K562 (cell line): ENCODE measurements at regions not wholly inside any gene's neighbourhood (a gene's known extent, or its start where the extent isn't known, plus 50 kb on each side); places are given as distances from the start of the nearest gene placed in this dataset.
A peak's percentile ranks its signal among the peaks of the same experiment; 100 is the strongest.

Experiments used
- ATAC-seq: fragments of 200-7000 bp; cut with Tn5 transposase; 3 replicates; pipeline ENCODE4 v1.9.1; 2020; ENCODE audit warnings: moderate library complexity
- BruUV-seq: library from RNA; stranded (reverse); fragments of 400-500 nt; replicated peaks from 2 replicates; lab custom pipeline; 2021; lab: Mats Ljungman, UMichigan
- CTCF ChIA-PET: fragments of 300-600 bp; formaldehyde crosslinking; extraction: SDS; loops from one replicate; lab custom pipeline; 2021; ENCODE audit warnings: low intra/inter-chr PET ratio; lab: Yijun Ruan, JAX
- POLR2A ChIA-PET: fragments of 300-600, 350-650 bp; sonication (Branson Sonifier 250); formaldehyde crosslinking; extraction: SDS; loops from one replicate; lab custom pipeline; 2021; ENCODE audit warnings: antibody characterized with exemption, inconsistent platforms; lab: Yijun Ruan, JAX
- DNase-seq, 4 experiments: peaks; one replicate each; pipeline versions ENCODE4 v3.0.0 to v3.0.0-alpha.2; 2011 to 2018; ENCODE audit warnings: low spot score in 3 of 4, mixed read lengths in 3 of 4; ENCODE audit errors: extremely low read depth in 1 of 4
- FAIRE-seq: peaks from 2 replicates; lab custom pipeline; 2011; peaks lifted over from hg19 to GRCh38; lab: Jason Lieb, UNC
- H2AFZ ChIP-seq: 2 replicates; pipeline ENCODE4 v1.6.0; 2011; ENCODE audit warnings: low read depth, low read length, control low read depth, inconsistent platforms
- H3K27ac ChIP-seq: fragments of 200-600 bp; 3 replicates; pipeline ENCODE4 v1.8.0; 2011; ENCODE audit warnings: low read depth, mild to moderate bottlenecking, control low read depth, inconsistent platforms, low read length, moderate library complexity, mixed read lengths; ENCODE audit errors: extremely low read depth
- H3K27me3 ChIP-seq, 2 experiments: fragments of 300-600 bp in 1 of 2; 2 replicates in 1 of 2; 3 replicates in 1 of 2; pipeline versions ENCODE4 v1.6.0 to v1.8.0; 2011; ENCODE audit warnings: inconsistent platforms in 2 of 2, low read length in 2 of 2, mild to moderate bottlenecking in 1 of 2, mixed read lengths in 1 of 2, moderate library complexity in 1 of 2; ENCODE audit not compliant: control insufficient read depth in 2 of 2, insufficient read depth in 2 of 2
- H3K36me3 ChIP-seq: fragments of 300-600 bp; 3 replicates; pipeline ENCODE4 v1.8.0; 2011; ENCODE audit warnings: mild to moderate bottlenecking, low read length, inconsistent platforms; ENCODE audit not compliant: control insufficient read depth, insufficient read depth
- H3K4me1 ChIP-seq, 2 experiments: fragments of 200-600 bp in 1 of 2; replicated peaks in 1 of 2; 2 replicates in 1 of 2; 3 replicates in 1 of 2; pipeline versions ENCODE4 v1.5.1 to v1.8.0; 2011; ENCODE audit warnings: inconsistent platforms in 2 of 2, low read length in 2 of 2, mild to moderate bottlenecking in 1 of 2, mixed read lengths in 1 of 2, moderate library complexity in 1 of 2; ENCODE audit not compliant: control insufficient read depth in 2 of 2, insufficient read depth in 2 of 2
- H3K4me2 ChIP-seq: 2 replicates; pipeline ENCODE4 v1.6.1; 2011; ENCODE audit warnings: low read length, control low read depth, inconsistent platforms, mixed read lengths; ENCODE audit not compliant: insufficient read depth
- H3K4me3 ChIP-seq: fragments of 200-600 bp; sonication (generic), shearing (Covaris generic); 2 replicates; pipeline ENCODE4 v1.5.1; 2016; ENCODE audit warnings: control low read depth, inconsistent platforms
- H3K79me2 ChIP-seq: fragments of 200-600 bp; 3 replicates; pipeline ENCODE4 v1.8.0; 2011; ENCODE audit warnings: low read length, inconsistent platforms; ENCODE audit not compliant: control insufficient read depth, insufficient read depth
- H3K9ac ChIP-seq, 2 experiments: 2 replicates each; pipeline versions ENCODE4 v1.6.0 to v1.6.1; 2011; ENCODE audit warnings: low read depth in 2 of 2, low read length in 2 of 2, control low read depth in 1 of 2, inconsistent platforms in 1 of 2, mild to moderate bottlenecking in 1 of 2, mixed read lengths in 1 of 2; ENCODE audit not compliant: insufficient read depth in 1 of 2
- H3K9me1 ChIP-seq: one replicate; pipeline ENCODE4 v1.6.0; 2011; ENCODE audit warnings: inconsistent platforms, mild to moderate bottlenecking, low read length, moderate library complexity; ENCODE audit not compliant: control insufficient read depth, insufficient read depth
- H3K9me3 ChIP-seq: replicated peaks from 2 replicates; pipeline ENCODE4 v1.5.1; 2011; ENCODE audit warnings: low read depth, low read length, inconsistent platforms; ENCODE audit not compliant: control insufficient read depth, insufficient read depth
- H4K20me1 ChIP-seq: replicated peaks from 2 replicates; pipeline ENCODE4 v1.6.1; 2011; ENCODE audit warnings: low read length, inconsistent platforms, mixed read lengths; ENCODE audit not compliant: control insufficient read depth, insufficient read depth
- BRD4 ChIP-seq: fragments of 200-600 bp; sonication (generic); IDR thresholded peaks from 2 replicates; pipeline ENCODE4 v1.6.1; 2017; ENCODE audit warnings: inconsistent platforms
- CEBPG ChIP-seq, 3 experiments: fragments of 200-800 bp in 1 of 3; sonication (Bioruptor generic) in 1 of 3; sonication (generic) in 1 of 3; formaldehyde crosslinking in 1 of 3; IDR thresholded peaks in 2 of 3; conservative IDR thresholded peaks in 1 of 3; 2 replicates each; pipeline versions ENCODE4 v1.6.1 to v1.8.0; 2016 to 2022; ENCODE audit warnings: missing compliant biosample characterization in 2 of 3, missing genetic modification characterization in 2 of 3, mild to moderate bottlenecking in 1 of 3, missing genetic modification reagents in 1 of 3
- KDM5B ChIP-seq: fragments of 200-600 bp; sonication (generic); IDR thresholded peaks from 2 replicates; pipeline ENCODE4 v1.6.1; 2012; ENCODE audit warnings: low read depth, mild to moderate bottlenecking, moderate library complexity, low read length, control low read depth, inconsistent platforms; ENCODE audit not compliant: insufficient replicate concordance
- ZBTB8A ChIP-seq: fragments of 450-650 bp; IDR thresholded peaks from 2 replicates; pipeline ENCODE4 v1.6.1; 2018; ENCODE audit warnings: mild to moderate bottlenecking, moderate library complexity; ENCODE audit not compliant: partially characterized antibody
- WGBS: fragments of 100-300 bp; shearing (Covaris generic); methylation state at CpG from one replicate; pipeline ENCODE4 v1.1.6; 2016; ENCODE audit warnings: low coverage, mixed read lengths; ENCODE audit not compliant: insufficient coverage; ENCODE audit errors: missing lambda C conversion rate; 5-methylcytosine and 5-hydroxymethylcytosine counted together
- in situ Hi-C: fragments of 300-500 bp; cut with MboI; formaldehyde crosslinking; loops from 4 replicates; pipeline ENCODE4 v1.15.0; 2018; ENCODE audit warnings: inconsistent platforms, mixed read lengths
- intact Hi-C: fragments of 100-400 bp; cut with micrococcal nuclease; formaldehyde crosslinking; loops from 2 replicates; pipeline ENCODE4 v1.14.2; 2022

DNA sequence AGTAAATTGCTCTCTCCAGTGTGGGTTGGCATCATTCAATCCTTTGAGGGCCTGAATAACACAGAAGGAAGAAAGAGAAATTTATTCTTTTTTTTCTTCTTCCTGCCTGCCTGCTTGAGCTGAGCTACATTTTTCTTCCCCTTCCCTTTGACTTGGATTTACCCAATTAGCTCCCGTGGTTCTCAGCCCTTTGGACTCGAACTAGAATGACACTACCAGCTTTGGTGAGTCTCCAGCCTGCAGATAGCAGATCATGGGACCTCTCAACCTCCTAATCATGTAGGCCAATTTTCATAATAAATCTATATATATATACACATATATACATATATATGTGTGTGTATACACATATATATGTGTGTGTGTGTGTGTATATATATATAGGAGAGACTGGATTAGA, 128.6 kb downstream of the ISOC1 start:
- H3K4me1 ChIP-seq = no peaks in the 10 kb centered on the region
- intact Hi-C loops = no loop called here
- POLR2A ChIA-PET = no interaction called here

DNA sequence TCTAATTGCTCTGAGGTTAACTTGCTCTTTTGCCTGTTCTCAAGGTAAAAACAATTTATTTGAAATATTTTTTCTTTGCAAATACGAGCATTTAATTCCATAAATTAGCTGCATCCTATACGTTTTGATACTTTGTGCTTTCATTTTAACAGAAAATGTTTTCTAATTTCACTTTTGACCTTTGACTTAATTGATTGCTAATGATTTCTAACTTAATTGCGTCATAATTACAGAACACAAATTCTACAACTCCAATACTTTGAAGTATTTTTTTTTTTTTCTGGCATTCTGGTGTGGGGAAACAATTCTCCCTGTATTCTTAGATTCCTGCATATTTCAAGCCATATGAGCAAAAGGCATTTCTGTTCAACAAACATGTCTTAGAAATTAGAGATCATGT, 134.0 kb downstream of the ISOC1 start:
- DNase-seq = no peak
- in situ Hi-C loops = no loop called here
- H3K9me1 ChIP-seq = no peaks in the 10 kb centered on the region
- TF ChIP-seq ZBTB8A = no peak
- TF ChIP-seq CEBPG (CRISPR knock-in tag; IDR thresholded peaks at IDR 0.05) = no peak
- TF ChIP-seq CEBPG (tag; conservative IDR thresholded peaks at IDR 0.05 in 1 of 2, IDR thresholded peaks at IDR 0.05 in 1 of 2) = peak in 1 of 2 experiments; percentile 50; a peak in 2 of 4 replicates
- TF ChIP-seq, all 486 proteins: peak for 1
- Histone ChIP-seq H3K9ac (no peak overlapping the region), H3K79me2 (no peaks in the 10 kb centered on the region), H4K20me1 (no peaks in the 10 kb centered on the region), H3K27ac (no peak overlapping the region), H3K4me2 (no peak overlapping the region), H3K36me3 (no peaks in the 10 kb centered on the region), H3K27me3 (no peaks in the 10 kb centered on the region), H3K4me1 (no peaks in the 10 kb centered on the region), H3K4me3 (no peak overlapping the region), H2AFZ (no peak overlapping the region), H3K9me3 (no peaks in the 10 kb centered on the region)
- ChIA-PET POLR2A (no interaction called here), CTCF (no interaction called here)
- 3% methylated on average over 3 of the region's 3 CpGs for WGBS
- FAIRE-seq (no peak), ATAC-seq (no peak)
- BruUV-seq = no TSS peak
- intact Hi-C loops = no loop called here

More for the DNA sequence above, 128.6 kb downstream of the ISOC1 start:
- WGBS = 0% methylated on average over 2 of the region's 2 CpGs
- Histone ChIP-seq H3K27me3 (no peaks in the 10 kb centered on the region), H3K9me1 (no peaks in the 10 kb centered on the region), H3K79me2 (no peaks in the 10 kb centered on the region), H2AFZ (no peak overlapping the region), H3K9me3 (no peaks in the 10 kb centered on the region), H3K4me3 (no peak overlapping the region), H3K36me3 (no peaks in the 10 kb centered on the region), H4K20me1 (no peaks in the 10 kb centered on the region), H3K27ac (no peak overlapping the region), H3K4me2 (no peak overlapping the region), H3K9ac (no peak overlapping the region)
- ATAC-seq (no peak), FAIRE-seq (no peak), DNase-seq (no peak)
- TF ChIP-seq BRD4 (no peak), KDM5B (no peak)
- CTCF ChIA-PET = no interaction called here
- in situ Hi-C loops = no loop called here
- BruUV-seq = no TSS peak
